Erythroblast (primary cell): ENCODE measurements at regions not wholly inside any gene's neighbourhood (a gene's known extent, or its start where the extent isn't known, plus 50 kb on each side); places are given as distances from the start of the nearest gene placed in this dataset.

ENCODE experiments used
- DNase-seq, 2 experiments: peaks; one replicate each; lab custom pipeline; 2025; lab: John Stamatoyannopoulos, UW
- GATA1 ChIP-seq: IDR thresholded peaks from 2 replicates; pipeline ENCODE4 v1.6.1; 2011; ENCODE audit warnings: low read depth, mild to moderate bottlenecking, control low read depth, low read length, moderate library complexity
- POLR2A ChIP-seq: IDR thresholded peaks from 2 replicates; pipeline ENCODE4 v1.6.1; 2011; ENCODE audit warnings: mild to moderate bottlenecking, low read length

DNA sequence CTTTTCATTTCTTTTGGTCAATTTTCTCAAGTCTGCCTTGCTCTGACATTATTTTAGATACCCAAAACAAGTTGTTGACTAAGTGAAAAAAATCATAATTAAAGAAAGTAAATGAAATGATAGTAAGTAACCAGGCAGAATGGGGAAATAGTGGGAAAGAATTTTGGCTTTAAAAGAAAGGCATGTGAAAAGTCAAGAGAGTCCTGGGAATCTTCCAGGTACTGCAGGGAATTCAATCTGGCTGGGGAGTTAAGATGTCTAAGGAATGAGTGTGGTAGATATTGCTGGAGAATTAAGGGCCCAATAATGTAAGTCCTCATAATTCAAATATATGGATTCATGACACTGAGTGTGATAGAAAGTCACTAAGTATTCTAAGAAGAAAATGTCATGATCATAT, 123.1 kb upstream of the PAPPA start:
- DNase-seq = no peak
- TF ChIP-seq GATA1 (no peak), POLR2A (no peak)

DNA sequence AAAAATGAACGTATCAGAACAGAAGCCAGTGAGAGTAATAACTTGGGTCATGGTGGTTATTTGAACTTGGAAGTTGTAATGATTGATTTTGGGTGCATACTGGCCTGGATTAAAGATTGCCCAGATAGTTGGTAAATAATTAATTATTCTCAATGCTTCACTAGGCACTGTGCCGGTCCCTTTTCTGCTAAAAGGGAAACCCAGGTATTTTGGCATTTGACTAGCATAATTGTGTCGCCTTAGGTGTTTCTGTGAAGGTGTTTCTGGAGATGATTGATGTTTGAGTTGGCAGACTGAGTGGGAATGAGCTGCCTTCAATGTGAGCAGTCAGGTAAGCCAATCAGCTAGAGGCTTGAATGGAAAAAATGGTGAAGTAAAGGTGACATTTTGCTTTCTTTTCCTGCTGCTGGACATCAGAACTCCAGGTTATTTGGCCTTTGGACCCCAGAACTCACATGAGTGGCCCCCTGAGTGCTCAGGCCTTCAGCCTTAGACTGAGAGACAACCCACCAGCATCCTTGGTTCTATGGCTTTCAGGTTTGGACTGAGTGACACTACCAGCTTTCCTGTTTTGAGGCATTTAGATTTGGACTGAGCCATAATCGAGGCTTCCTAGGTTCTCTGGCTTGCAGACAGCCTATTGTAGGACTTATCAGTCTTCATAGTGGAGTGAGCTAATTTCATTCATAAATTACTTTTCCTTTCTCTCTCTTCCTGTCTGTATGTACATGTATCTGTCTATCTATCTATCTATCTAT, 120.7 kb upstream of the PAPPA start:
- TF ChIP-seq GATA1 = no peak
- TF ChIP-seq POLR2A = no peak
- no peak for DNase-seq

DNA sequence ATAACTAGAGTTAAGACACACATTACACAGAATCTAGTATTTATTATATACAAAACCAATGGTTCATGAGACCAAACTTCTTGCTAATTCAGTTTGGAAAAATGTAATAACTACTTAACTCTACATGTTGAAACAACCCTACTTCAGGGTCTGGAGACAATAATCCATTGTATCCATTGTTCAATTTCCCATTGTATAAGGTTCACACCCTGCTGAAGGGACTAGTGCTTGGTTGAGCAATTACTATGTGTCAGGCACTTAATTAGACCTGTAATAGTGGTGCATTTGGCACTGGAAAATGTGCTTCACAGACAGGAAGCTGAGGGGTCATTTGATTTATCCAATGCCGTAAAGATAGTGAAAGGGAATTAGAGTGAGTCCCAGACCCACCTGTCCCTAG, 114.3 kb upstream of the PAPPA start:
- DNase-seq = no peak
- TF ChIP-seq POLR2A (no peak), GATA1 (no peak)

DNA sequence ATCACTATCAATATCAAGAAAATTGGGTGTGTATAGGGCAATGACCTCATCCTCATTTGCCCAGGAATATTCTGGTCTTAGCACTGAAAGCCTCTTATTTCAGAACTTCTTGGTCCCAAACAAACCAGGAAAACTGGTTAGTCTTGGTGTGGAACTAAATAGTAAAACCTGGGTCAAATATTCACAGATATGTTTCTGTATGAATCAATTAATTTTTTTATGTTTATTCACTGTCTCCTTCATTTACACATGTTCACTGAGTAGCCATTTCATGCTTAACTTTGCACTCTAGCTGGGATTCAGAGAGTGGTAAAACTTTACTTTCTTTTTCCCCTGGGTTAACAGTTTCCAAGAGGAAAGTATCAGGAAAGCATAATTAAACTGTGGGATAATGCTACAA, 113.7 kb upstream of the PAPPA start:
- no peak for TF ChIP-seq GATA1
- no peak for TF ChIP-seq POLR2A
- DNase-seq = no peak

DNA sequence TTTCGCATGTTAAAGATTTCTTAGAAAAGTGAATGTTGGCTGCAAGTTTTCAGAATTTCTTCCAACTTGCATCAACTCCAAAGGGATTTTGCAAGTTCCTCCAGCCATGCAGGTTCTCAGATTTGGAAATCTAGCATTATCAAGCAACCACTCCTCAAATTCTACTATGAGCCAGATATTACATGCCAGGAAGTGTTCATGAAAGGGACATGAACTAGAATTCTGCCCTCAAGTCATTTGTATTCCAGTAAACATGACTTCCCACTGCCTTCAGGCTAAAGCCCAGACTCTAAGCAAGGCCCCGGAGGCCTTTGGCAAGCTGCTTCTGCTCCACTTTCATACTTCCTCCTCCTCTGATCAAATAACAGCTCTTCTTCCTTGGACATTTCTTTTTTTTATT, 111.3 kb upstream of the PAPPA start:
- TF ChIP-seq POLR2A (no peak), GATA1 (no peak)
- DNase-seq = no peak

DNA sequence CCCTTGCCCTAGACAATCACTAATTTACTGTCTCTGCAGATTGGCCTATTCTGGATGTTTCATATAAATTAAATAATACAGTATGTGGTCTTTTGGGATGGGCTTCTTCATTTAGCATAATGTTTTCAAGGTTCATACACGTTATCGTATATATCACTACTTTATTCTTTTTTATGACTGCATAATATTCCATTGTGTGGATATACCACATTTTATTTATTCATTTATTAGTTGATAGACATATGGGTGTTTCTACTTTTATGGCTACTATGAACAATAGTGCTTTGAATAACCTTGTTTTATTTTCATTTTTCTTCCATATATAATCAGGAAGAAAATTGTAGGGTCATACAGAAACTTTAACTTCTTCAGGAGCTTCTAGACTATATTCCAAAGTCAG, 108.5 kb upstream of the PAPPA start:
- no peak for DNase-seq
- TF ChIP-seq GATA1 (no peak), POLR2A (no peak)

DNA sequence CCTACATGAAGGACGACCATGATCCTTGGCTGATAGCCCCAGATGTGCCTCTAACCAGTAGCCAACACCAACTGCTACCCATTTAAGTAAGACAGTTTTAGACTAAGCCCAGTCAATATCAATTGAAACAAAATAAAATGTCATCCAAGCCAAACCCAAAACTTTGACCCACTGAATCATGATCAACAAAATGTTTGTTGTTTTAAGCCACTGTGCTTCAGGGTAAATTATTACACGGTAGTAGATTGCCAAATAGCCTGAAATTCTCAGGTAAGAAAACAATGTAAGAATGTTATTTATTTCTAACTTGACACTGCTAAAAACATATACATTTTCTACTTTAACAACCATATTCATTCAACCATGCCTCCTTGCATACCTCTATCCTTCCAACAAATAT, 105.5 kb upstream of the PAPPA start:
- DNase-seq = no peak
- TF ChIP-seq POLR2A (no peak), GATA1 (no peak)

DNA sequence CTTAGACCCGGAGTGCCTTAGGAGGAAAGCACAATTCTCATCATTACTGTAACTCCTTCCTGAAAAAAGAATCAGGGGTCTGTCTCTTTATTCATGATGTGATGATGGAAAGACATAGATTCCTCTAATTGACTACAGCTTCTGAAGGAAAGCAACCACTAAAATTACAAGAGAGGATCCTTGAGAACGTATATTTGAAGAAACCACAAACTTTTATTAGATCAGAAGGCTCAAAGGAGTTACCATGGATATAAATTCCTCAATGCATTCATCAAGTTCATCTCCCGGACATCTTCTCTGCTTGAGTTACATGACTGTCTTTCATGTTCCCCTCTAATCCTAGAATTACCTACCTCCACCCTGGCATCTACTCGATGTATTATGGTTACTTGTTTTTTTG, 104.1 kb upstream of the PAPPA start:
- DNase-seq = no peak
- TF ChIP-seq POLR2A (no peak), GATA1 (no peak)

DNA sequence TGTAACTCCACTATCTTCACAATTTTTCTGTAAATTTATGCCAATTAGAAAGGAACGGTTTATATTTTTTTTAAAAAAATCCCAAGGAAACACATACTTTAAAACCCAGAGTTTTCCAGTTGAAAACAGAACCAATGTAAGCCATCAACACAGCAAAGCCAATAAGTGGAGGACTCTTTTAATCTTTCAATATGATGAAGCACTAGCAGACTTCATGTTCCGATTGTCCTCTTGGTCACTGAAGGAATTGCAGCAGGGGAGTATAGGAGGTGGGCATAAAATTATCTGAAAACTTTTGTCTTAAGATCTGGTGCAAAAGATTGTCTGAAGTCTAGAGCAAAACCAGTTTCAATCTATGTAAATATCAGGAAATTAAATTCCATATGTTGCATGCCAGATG, 102.1 kb upstream of the PAPPA start:
- TF ChIP-seq GATA1 = no peak
- TF ChIP-seq POLR2A = no peak
- DNase-seq = no peak

DNA sequence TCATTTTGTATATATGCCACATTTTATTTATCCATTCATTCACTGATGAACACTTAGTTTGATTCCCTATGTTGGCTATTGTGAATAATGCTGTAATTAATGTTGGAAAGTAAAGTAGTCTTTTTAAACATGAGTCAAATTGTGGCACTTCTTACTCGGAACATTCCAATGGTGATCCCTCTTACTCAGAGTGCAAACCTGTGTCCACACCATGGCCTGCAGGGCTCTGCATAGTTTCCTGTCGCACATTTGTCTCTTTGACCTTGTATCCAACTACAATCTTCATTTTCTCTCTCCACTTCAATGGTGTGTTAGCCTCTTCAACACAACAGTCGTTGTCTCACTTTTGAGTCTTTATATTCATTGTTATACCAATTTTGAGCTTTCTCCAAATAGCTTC, 98.1 kb upstream of the PAPPA start:
- no peak for DNase-seq
- no peak for TF ChIP-seq POLR2A
- no peak for TF ChIP-seq GATA1

DNA sequence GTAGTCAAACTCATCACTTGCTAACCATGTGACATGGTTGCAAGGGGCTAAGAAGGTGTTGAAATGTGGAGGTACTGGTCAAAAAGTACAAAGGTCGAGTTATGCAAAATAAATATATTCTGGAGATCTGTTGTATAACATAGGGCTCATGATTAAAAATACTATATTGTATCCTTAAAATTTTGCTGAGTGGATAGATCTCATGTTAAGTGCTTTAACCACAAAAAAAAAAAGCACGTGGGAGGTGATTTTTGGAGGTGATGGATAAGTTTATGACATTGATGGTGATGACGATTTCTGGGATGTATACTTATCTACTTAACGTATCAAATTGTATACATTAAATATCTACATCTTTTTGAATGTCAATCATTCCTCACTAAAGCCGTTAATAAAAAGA, 96.2 kb upstream of the PAPPA start:
- DNase-seq = no peak
- no peak for TF ChIP-seq GATA1
- no peak for TF ChIP-seq POLR2A

DNA sequence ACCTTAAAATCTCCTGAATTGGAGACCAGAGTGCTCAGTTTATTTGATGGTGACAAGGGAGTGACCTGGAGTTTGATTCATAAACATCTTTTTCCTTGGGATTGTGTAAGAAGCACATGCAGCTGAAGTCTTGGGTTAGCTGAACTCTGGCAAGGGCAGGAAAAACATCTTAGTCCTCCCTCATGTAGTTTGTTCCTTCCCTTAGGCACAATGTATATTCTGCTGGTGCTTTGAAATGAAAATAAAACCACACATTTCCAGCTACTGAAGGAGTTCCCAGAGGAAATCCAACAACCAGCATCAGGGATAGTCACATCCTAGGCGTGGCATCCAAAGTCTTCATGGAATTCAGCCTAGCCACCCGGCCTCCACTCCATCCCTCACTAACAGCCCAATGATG, 95.2 kb upstream of the PAPPA start:
- no peak for TF ChIP-seq POLR2A
- TF ChIP-seq GATA1 = no peak
- no peak for DNase-seq

DNA sequence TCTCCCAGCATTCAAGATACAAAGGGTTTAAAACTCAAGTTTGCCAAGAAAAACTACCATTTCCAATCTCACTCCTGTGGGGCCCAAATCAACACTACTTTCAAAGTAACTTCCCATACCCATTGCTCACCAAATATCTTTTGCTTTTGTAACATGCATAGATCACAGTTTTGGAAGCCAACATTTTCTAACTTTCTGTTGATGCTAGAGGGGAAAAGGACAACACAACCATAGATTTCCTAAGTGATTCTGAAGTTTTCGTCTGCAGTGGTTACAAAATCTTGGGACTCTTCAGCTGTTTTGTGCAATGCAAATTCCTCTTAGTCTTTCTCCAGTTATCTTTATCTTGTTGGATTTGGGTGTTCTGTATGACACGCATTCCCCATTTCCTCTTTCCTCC, 94.1 kb upstream of the PAPPA start:
- TF ChIP-seq GATA1 (no peak), POLR2A (no peak)
- no peak for DNase-seq

DNA sequence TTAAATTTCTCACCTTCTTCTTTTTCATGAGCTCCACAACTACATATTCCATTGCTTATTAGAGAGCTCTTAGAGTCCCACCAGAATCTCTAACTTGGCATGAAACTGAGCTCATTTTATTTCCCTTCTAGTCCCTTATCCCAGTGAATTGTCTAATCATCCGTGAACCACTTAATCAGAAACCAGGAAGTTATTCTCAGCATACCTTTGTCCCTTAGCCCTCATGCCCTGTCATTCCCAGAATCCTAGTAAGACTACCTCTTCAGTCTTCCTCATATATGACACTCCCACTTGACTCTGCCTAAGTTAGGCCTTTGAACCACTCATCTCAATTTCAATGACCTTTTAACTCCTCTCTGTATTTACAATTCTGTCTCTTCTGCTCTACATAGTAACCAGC, 93.0 kb upstream of the PAPPA start:
- TF ChIP-seq POLR2A = no peak
- TF ChIP-seq GATA1 = no peak
- no peak for DNase-seq

DNA sequence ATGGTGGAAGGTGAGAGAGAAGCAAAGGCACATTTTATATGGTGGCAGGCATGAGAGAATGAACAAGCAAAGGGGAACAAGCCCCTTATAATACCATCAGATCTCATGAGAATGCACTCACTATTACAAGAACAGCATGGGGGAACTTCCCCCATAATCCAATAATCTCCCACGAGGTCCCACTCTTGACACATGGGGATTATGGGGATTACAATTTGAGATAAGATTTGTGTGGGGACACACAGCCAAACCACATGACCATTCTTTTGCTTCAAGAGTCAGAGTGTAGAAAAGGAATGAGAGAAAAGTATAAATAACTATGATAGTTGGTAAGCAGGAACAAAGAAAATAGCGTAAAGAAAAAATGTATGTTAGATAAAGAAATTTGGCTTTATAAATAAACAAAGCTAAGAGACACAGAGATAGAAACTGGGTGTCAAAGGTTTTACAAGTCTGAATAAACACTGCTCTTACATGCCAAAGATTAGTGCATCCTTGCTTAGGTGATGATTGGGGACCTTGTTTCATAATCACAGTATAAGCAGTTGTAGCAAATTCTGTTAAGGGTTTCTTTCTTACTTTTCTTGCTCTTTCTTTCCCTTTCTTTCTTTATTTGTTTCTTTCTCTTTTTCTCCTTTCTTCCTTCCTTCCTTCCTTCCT, 91.9 kb upstream of the PAPPA start:
- DNase-seq = no peak
- TF ChIP-seq POLR2A (no peak), GATA1 (no peak)
